Heart left ventricle (tissue), 13 donors: ENCODE measurements at regions not wholly inside any gene's neighbourhood (a gene's known extent, or its start where the extent isn't known, plus 50 kb on each side); places are given as distances from the start of the nearest gene placed in this dataset.

Experiments used
- CTCF ChIP-seq, 12 donors: fragments of 200-600 bp; sonication (generic) in 4 of 12; IDR thresholded peaks; one replicate each; pipeline versions ENCODE4 v1.5.0 to v1.8.0; 2018 to 2022; ENCODE audit warnings: antibody characterized with exemption in 12 of 12, mild to moderate bottlenecking in 5 of 12
- POLR2A ChIP-seq, 2 donors: fragments of 450-650 bp; IDR thresholded peaks; one replicate each; pipeline ENCODE4 v1.6.1; 2017; ENCODE audit warnings: antibody characterized with exemption in 2 of 2, mild to moderate bottlenecking in 2 of 2, moderate library complexity in 2 of 2
- donor health status: ischemic (EF 13 %, LVEDD 7.1; RV severe dilation, severe dysfunction).
- donor health status: DM: no; HTN: yes; CAD: no.
- donor health status: DM: no; HTN: no; CAD: no.
- donor health status: ischemic (EF 25% LVEDD 6.9; RV normal size, moderate dysfunction).
- donor health status: ischemic (EF 25% LVEDD 5.7; RV mildly dilated, moderate dysfunction).
- donor health status: ischemic (EF 35%, LVEDD 5.7; RV mildly dilated, moderate dysfunction).
- donor health status: nonischemic (EF 11% LVEDD 7.7; RV severe dilation, severe dysfunction).
- donor health status: DM: yes; HTN: yes; CAD: no.
- donor health status: PGD.
- donor health status: ischemic (EF 29% LVEDD 5.4; RV normal size, mild dysfunction).
- donor health status: nonischemic (EF 23%, LVEDD 6.1; RV moderate dilation, normal function).

GRCh38 chr12:67889931-67890330 is 99.3 kb upstream of the IFNG-AS1 start:
- TF ChIP-seq CTCF (IDR thresholded peaks at IDR 0.05) (no peak), POLR2A (IDR thresholded peaks at IDR 0.05) (no peak)
